Bone marrow (tissue), 2 donors: ENCODE measurements at regions not wholly inside any gene's neighbourhood (a gene's known extent, or its start where the extent isn't known, plus 50 kb on each side); places are given as distances from the start of the nearest gene placed in this dataset.
"Not testable (repeated sequence)": the region's sequence is repeated elsewhere in the genome, so short reads cannot be mapped to it uniquely, and the experiment has no call there.

Source experiments
- DNase-seq, 2 donors: peaks; one replicate each; lab custom pipeline; 2025; lab: John Stamatoyannopoulos, UW

DNA sequence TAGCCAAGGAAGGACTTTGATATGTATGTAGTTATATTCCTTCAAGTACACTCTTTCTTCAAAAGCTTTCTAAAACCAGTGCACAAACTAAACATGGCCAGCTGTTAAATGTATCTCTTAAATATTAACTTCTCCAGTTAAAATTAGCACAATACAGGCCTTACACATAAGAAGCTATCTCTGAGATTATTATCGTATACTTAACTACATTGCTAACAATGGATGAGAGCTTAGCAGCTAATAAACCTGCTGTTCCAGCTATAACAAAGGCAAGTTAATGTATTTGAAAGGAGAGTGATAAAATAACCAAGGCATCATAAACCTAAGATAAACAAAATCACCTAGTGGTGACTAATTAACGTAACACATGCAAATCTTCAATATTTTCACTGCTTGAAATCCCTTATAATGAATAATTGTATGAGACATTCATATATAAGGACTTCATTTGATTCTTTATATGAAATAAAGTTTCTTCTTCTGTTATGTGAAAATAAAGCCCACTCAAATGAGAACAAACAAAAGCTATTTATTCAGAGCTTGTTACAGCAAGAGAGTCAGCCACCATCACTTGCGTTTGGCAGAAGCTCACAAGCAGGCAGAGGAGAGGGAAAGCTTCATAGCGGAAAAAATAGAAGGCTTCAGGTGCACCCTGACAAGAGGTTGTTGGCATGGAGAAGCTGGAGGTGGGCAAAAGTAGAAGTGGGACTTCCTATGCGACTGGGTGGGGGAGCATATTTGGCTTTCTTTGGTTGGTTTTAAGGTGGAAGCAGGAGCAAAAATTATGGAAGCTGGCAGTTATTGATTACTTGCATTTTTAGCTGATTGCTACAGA is 274.1 kb upstream of the CHRM3 start:
- DNase-seq = no peak

DNA sequence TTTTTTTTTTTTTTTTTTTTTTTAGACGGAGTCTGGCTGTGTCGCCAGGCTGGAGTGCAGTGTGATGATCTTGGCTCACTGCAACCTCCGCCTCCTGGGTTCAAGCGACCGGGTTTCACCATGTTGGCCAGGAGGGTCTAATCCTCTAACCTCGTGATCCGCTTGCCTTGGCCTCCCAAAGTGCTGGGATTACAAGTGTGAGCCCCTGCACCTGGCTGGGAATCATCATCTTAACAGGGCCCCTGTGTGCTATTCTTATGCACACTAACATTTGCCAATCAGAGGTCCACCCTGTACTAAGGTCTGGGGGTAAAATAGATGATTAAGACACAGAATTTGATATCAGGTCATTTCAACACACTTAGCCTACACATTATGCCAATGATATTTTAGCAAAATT is 278.7 kb upstream of the CHRM3 start:
- DNase-seq = no peak

DNA sequence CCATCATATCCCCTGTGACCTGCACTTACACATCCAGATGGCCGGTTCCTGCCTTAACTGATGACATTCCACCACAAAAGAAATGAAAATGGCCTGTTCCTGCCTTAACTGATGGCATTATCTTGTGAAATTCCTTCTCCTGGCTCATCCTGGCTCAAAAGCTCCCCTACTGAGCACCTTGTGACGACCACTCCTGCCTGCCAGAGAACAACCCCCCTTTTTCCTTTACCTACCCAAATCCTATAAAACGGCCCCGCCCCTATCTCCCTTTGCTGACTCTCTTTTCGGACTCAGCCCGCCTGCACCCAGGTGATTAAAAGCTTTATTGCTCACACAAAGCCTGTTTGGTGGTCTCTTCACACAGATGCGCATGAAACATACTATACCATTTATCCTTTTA is 279.7 kb upstream of the CHRM3 start:
- not testable (repeated sequence) for DNase-seq

DNA sequence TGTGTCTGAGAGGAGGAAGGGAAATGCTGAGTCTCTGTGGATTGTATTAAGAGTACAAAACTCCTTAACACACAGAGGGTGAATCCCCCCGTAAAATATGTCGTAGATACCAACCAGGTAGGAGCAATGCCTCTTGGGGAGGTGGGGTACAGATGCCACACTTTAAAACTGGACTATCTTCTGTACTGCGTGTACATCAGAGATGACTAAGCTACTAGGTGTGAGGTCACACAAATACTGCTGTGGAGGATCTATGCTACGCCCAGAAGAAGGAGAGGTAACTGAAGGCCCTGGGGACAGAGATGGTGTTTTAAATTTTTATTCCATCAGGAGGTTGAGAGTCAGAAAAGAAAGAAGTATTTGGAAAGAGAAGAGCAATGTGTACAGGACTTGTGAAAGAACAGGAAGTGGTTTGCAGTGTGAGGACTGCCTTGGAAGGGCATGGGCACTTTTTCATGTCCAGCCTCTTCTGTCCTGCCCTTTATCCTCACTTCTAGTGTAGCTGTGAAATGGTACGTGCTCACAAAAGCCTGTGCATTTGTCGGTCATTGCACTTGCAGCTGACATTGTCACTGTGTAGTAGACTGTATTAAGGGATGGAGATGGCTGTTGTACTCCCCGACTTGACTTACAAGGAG is 287.8 kb upstream of the CHRM3 start:
- no peak for DNase-seq

DNA sequence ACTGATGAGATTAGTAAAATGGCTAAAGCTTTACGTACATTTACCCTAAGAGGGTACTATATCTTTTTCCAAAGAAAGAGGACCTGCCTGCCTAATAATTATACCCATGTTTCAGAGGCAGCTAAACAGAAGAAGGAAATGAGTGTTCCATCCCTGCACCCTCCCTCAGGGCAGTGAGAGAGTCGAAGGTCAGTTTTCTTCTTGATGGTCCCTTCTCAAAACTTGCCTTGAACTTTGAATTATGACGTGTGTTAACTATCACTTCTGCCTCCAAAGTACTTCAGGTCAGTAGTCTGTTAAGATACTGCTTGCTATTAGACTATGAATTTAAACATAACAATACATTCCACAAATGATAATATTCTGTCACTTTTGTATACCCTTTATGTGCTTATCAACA is 294.8 kb upstream of the CHRM3 start:
- no peak for DNase-seq

DNA sequence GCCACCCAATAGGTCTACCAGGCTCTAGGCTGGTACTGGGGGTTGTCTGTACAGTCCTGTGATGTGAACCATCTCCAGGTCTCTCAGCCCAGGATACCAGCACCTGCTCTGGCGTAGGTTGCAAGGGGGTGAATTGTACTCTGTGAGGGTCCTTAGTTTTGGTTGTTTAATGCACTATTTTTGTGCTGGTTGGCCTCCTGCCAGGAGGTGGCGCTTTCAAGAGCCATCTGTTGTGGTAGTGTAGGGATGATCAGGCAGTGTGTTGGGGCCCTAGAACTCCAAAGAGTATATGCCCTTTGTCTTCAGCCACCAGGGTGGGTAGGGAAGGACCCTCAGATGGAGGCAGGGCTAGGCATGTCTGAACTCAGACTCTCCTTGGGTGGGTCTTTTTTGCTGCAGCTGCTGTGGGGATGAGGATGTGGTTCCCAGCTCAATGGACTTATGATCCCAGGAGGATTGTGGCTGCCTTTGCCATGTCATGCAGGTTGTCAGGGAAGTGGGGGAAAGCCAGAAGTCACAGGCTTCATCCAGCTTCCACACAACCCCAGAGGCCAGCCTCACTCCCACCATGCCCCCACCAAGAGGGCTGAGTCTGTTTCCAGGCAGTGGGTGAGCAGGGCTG is 301.8 kb upstream of the CHRM3 start:
- no peak for DNase-seq

DNA sequence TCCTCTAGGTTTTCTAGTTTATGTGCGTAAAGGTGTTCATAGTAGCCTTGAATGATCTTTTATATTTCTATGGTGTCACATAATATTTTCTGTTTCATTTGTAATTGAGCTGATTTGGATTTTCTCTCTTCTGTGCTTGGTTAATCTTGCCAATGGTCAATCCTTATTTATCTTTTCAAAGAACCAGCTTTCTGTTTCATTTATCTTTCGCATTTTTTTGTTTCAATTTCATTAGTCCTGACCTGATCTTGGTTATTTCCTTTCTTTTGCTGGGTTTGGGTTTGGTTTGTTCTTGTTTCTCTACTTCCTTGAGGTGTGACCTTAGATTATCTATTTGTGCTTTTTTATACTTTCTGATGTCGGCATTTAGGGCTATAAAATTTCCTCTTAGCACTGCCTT is 304.4 kb upstream of the CHRM3 start:
- DNase-seq = not testable (repeated sequence)

DNA sequence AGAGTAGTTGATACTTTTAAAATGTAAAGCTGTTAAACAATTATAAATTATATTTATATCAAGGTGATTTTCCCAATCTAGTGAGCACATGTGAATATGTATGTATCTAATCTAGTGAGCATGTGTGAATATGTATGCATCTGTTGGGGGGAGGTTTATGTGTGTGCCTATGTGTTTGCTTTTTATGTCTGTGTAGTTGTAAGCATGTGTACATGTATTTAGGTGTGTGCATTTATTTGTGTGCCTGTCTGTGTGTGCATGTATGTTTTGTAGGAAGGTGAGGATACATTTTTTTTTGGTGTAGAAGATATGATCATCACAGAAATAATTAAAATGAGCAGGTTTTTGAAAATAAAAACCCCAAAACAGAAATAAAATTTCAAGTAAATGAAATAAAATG is 318.9 kb upstream of the CHRM3 start:
- DNase-seq = no peak

DNA sequence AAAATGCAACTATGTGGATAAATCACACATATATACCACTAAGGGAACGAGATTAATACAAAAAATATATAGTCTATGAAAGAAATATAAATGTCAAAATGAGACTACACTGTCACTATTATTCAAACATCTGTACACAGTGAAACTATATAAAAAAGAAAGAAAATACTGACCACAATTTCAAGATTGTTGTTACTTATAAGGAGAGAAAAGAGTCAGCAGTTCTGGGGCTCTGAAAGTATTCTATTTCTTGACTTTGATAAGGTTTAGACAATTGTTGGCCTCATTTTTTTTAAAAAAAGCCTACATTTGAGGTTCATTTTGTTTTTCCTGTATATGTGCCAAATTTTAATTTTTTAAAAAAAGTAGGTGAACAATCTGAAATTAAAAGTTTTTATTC is 319.3 kb upstream of the CHRM3 start:
- DNase-seq = no peak

DNA sequence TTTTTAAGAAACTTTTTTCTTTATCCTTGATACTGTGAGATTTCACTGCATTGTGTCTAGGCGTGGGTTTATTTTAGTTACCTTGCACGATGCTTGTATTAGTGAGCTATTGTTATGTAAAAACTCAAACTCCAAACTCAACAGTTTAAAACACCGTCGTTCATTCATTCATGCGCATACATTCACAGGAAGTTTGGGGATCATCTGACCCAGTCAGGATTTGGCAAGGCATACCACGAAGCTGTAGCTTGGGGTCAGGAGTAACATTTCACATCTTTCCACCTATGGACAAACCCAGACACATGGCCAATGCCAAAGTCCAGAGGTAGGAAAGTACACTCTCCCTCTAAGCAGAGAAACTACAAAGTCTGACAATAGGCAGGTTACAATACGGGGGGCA is 324.6 kb upstream of the CHRM3 start:
- no peak for DNase-seq

DNA sequence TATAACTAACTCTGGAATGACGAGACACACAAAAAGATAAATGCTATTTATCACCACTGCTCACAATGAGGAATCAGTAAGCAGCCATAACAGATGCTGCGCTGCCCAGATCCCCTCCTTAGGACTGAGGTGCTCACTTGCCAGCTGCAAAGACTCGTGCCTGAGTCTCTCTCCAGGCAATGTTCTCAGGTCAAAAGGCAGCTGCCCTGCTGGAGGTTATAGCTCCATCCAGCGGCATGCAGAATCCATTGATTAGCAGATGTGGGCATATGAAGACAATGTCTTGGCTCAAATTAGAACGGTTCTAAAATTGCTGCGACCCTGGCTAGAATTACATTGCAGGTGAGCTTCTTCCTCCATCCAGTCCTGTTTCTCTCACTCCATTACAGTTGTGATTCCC is 328.2 kb upstream of the CHRM3 start:
- no peak for DNase-seq

DNA sequence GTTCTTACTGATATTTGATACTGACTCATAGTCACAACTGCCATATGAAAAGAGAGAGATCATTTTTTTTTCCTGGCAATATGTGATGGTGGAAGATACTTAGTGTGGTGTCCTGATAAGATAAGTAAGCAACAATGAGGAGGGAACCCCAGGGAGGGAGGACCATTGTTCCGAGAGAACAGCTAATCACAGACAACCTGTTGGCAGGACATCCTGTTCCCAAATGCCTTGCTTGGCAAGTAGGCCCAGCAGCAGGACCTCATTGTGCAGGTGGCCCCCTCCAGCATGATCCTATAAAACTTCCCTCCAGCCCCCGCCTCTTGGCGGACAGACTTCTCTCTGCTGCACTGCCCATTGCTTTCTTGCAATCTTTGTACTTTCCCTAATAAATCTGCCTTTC is 329.4 kb upstream of the CHRM3 start:
- DNase-seq = no peak

DNA sequence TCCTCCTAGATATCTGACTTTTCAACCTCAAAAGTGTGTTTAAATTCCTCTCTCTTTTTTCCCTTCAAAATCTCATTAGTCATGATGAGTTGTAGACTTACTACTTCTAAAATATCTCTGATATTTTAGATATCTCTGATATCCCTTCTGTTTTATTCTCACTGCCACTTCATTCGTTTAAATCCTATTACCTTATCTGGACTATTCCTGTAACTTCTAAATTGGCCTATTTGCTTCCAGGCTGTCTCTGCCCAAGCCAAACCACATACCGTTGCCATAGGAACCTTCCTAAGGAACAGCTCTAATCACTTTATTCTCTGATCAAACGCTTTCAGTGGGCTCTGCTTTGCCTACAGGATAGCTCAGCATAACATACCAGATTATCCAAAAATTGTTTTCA is 333.1 kb upstream of the CHRM3 start:
- no peak for DNase-seq

DNA sequence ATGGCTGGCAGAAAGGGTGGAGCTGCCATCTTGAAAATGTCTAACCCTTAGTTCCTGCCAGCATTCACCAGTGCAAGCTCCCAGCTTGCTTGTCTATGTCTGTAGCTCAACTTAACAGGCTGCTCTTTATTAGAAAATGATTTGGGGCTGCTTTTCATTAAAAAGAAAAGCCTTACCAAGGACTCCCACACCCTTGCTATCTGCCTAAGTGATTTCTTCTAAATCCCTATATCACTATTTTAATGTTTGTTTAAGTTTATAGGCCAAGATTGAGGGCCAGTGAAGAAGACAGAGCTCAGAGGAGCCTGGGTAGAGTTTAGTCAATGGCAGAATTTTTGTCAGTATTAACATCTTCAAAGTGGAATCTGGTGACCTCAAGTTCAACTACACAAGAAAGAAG is 336.8 kb upstream of the CHRM3 start:
- DNase-seq = no peak

DNA sequence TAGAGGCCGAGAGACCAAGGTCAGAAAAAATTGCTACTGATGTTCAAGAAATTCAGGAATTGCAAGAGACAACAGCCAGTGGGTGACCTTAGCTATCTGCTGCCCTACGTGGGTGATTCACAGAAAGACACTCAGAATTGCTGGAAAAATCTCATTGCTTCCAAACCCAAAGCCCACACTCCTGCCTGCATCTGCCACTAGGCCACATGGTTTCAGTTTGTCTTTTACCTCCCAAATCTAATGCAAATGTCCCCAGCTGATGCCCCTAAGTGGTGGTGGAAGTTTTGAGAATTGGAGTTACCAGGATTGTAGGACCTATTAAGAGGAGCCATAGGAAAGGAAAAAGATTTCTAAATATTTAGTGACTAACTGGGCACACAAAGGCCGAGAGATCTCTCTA is 341.5 kb upstream of the CHRM3 start:
- DNase-seq = no peak

DNA sequence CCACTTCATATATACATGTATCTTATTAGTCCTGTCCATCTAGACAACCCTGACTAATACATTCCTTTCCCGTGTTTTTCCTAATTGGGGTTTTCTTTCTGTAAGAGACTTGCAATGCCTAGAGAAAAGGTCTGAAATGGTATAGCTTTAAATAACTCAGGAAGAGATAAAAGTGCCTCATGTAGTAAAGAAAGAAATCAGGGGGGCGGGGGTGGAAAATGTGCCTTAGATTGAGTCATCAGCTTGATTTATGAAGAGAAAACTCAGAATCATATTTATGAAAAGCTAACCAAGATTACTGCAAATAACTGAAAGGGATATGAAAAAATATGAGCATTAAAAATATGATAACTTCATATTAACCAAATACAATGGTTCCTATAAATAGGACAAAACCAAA is 345.8 kb upstream of the CHRM3 start:
- DNase-seq = no peak

DNA sequence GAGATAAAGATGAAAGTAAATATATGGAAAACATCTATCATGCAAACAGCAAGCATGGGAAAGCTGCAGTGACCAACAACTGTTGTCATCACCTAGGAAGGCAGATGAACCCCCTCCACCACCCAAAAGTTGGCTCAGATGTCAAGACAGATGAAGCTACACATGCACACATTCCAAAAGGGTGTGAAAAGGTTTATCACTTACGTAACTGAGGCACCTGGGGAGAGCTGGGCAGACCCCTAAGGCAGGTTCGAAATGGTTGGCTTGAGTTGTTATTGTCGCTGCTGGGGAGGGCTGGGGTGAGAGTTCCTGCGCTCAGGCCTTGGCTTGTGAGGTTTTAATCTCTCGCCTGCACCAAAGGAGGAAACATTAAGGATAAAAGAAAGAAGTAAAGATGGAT is 355.1 kb upstream of the CHRM3 start:
- DNase-seq = no peak

DNA sequence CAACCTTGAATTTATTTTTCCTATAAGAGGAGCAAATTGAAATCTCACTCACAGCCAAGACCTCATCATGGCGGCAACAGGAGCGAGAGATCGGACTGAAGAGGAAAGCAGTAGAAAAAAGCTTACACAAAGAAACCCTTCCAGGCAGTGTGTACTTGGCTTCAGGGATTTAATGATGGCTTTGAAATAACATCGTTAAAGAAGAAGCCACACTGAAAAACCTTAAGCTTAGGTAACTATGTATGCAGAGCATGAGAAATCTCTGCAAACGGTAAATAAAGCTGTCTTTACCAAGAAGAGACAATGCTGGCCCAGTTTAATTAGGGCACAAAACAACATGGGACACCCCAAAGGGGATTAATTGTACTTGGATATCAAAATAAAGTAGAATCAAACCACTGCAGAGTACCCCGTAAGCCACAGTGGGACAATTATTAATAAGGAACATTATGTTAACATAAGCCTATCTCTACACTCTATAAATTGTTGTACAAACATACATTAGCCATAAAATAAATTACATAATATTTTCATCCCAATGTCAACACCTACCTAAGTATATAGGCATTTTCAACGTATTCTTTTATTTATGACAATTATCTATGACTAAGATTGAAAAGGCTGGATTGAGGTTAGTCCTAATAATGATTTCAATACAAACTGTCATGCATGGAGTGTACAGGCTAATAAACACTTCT is 360.2 kb upstream of the CHRM3 start:
- DNase-seq = no peak

DNA sequence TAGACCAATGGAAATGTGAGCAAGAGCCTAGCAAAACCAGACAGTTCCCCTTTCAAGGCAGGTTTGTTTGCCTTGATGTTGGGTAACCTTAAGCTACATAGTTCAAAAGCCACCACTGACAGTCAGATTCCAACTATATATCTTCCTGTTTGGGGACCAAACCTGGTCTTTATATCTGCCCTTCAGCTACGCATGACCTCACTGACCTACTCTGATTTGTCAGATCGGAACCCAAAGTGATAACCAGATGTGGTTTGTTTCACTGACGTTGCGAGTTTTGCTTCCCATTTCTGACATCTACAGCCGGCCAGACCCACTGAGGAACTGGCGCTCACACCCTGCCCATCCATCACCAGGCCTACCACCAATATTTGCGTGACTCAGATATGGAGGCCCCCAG is 361.1 kb upstream of the CHRM3 start:
- DNase-seq = no peak

DNA sequence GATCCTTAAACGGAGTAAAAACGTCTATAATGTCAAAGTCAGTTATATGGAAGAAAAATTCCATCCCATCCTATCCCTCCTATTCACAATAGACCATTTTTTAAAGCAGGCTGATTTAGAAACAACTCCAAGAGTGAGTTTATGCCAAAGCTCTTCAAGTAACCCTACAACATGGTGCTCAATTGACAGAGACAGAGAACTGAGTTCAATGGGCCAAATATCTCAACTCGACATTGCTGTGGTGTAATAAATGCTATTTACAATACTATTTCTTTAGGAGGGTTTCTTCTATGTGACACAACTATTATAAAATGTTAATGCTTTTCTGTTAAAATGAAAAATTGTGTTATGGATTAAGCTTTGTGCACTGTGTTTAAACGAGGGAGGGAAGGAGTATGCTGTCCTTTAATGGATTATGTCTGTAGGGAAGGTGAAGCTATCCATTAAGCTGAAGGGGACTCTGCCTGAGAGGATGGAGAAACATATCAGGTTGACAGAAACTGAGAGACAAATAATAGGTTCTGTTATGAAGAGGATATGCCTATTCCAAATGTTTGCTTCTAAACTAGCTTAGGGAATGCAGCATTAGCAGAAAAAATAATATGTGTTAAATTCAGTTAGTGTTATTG is 362.5 kb upstream of the CHRM3 start:
- DNase-seq = no peak

DNA sequence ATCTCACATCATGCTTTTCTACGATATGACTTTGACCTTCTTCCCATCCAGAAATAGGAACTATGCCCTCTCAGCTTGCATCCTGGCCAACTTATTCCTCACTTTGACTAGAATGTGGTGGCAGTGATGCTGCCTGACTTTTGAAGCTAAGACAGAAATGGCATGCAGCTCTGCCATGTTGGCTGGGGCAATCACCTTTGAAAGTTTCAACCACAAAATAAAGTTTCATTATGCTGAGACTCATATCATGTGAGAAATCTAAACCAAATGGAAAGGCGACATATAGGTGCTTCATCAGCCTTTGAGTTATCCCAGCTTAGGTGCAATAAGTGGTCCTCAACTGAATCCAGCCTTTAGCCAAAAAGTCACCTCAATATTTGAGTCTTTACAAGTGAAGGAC is 370.0 kb upstream of the CHRM3 start:
- no peak for DNase-seq

DNA sequence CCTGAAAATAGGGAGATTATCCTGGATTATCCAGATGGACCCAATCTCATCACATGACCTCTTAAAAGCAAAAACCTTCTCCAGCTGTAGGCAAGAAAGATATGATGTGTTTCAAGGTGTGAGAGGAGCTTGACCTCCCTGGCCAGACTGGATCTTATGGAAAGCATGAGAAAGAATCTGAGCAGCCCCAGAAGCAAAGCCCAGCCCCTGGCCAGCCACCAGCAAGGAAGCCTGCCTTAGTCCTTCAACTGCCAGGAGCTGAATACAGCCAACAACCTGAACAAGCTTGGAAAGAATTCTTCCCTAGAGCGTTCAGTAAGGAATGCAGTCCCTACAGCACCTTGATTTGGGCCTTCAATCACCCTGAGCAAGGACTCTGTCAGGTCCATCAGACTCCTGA is 375.0 kb upstream of the CHRM3 start:
- no peak for DNase-seq
